NB4 (cell line): ENCODE measurements at regions not wholly inside any gene's neighbourhood (a gene's known extent, or its start where the extent isn't known, plus 50 kb on each side); places are given as distances from the start of the nearest gene placed in this dataset.

Experiments used
- DNase-seq: peaks from one replicate; pipeline ENCODE4 v3.0.0; 2010; ENCODE audit warnings: low read depth
- H3K4me3 ChIP-seq: one replicate; pipeline ENCODE4 v1.5.1; 2011; ENCODE audit warnings: mild to moderate bottlenecking, low read depth, low read length, moderate library complexity
- MYC ChIP-seq: IDR thresholded peaks from 2 replicates; pipeline ENCODE4 v1.6.1; 2011; ENCODE audit warnings: low read depth, low read length
- POLR2A ChIP-seq: IDR thresholded peaks from 2 replicates; pipeline ENCODE4 v1.6.1; 2011; ENCODE audit warnings: mild to moderate bottlenecking; ENCODE audit not compliant: insufficient read length; ENCODE audit errors: extremely low read depth
- TF ChIP-seq, protein P1 (sequence below): IDR thresholded peaks from one replicate; pipeline ENCODE4 v1.5.1; 2012; ENCODE audit warnings: low read depth, low read length
- TF ChIP-seq, protein P2 (sequence below): IDR thresholded peaks from 2 replicates; pipeline ENCODE4 v1.6.1; 2011; ENCODE audit warnings: low read depth, low read length

DNA sequence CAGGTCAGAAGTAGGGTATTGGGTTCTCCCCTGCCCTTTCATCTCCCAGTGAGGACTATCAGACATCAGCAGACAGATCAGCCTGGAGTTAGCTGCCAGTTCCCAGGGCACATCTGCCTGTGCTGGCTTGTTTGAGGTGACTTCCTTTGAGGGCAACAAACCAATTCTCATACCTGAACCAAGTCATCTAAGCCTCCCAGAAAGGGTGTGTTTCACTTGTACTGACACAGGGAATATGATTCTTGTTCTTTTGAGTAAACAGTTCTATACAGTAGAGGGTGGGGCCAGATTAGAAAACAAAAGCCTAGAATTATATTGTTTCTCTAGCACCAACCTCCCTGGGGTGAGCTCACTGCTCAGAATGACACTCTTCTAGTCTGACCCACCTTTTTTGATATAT is 591.9 kb downstream of the SLC4A3 start:
- TF ChIP-seq POLR2A (no peak), MYC (no peak)
- TF ChIP-seq, protein P1, sequence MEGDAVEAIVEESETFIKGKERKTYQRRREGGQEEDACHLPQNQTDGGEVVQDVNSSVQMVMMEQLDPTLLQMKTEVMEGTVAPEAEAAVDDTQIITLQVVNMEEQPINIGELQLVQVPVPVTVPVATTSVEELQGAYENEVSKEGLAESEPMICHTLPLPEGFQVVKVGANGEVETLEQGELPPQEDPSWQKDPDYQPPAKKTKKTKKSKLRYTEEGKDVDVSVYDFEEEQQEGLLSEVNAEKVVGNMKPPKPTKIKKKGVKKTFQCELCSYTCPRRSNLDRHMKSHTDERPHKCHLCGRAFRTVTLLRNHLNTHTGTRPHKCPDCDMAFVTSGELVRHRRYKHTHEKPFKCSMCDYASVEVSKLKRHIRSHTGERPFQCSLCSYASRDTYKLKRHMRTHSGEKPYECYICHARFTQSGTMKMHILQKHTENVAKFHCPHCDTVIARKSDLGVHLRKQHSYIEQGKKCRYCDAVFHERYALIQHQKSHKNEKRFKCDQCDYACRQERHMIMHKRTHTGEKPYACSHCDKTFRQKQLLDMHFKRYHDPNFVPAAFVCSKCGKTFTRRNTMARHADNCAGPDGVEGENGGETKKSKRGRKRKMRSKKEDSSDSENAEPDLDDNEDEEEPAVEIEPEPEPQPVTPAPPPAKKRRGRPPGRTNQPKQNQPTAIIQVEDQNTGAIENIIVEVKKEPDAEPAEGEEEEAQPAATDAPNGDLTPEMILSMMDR = no peak
- TF ChIP-seq, protein P2, sequence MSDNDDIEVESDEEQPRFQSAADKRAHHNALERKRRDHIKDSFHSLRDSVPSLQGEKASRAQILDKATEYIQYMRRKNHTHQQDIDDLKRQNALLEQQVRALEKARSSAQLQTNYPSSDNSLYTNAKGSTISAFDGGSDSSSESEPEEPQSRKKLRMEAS = no peak
- no peak for DNase-seq
- no peak overlapping the region for H3K4me3 ChIP-seq

DNA sequence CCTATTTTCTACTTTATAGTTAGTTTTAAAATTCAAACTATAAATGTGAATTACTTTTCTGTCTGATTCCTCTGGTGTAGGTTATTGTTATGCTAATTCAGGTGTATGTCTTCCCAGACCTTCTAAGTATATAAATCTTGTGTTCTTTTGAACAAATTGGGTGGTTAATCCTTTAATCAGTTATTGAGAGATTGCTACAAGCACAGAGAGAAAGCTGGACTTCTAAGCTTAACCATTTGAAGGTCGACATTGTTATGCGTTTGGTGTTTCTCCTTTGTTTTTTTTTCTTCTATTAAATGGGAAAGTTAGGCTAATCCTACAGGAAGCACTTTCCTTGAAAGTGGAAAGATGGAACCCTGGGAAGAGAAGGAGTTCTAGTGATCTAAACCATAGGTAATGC is 592.6 kb downstream of the SLC4A3 start:
- no peak overlapping the region for H3K4me3 ChIP-seq
- TF ChIP-seq POLR2A = no peak
- TF ChIP-seq, protein P2 = no peak
- no peak for TF ChIP-seq MYC
- TF ChIP-seq, protein P1 = no peak
- no peak for DNase-seq

DNA sequence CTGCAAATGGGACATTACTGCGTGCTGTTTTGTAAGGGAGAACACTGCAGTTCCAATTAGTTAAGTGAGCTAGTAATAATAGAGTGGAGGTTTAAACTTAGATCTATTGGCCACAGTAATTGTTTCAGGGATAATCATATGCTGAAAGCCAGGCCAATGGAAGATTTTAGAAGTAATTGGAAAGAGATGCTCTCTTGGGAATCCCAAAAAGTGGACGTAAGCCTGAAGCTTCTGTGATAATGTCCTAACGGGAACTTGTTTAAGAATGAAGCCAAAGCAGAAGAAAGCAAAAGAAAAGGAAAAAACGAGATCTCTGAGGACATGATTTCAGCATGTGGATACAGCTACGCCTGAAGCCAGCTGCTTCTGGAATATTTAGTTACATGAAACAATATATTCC is 594.6 kb downstream of the SLC4A3 start:
- TF ChIP-seq MYC (no peak), POLR2A (no peak)
- TF ChIP-seq, protein P1 = no peak
- TF ChIP-seq, protein P2 = no peak
- no peak overlapping the region for H3K4me3 ChIP-seq
- DNase-seq = no peak

DNA sequence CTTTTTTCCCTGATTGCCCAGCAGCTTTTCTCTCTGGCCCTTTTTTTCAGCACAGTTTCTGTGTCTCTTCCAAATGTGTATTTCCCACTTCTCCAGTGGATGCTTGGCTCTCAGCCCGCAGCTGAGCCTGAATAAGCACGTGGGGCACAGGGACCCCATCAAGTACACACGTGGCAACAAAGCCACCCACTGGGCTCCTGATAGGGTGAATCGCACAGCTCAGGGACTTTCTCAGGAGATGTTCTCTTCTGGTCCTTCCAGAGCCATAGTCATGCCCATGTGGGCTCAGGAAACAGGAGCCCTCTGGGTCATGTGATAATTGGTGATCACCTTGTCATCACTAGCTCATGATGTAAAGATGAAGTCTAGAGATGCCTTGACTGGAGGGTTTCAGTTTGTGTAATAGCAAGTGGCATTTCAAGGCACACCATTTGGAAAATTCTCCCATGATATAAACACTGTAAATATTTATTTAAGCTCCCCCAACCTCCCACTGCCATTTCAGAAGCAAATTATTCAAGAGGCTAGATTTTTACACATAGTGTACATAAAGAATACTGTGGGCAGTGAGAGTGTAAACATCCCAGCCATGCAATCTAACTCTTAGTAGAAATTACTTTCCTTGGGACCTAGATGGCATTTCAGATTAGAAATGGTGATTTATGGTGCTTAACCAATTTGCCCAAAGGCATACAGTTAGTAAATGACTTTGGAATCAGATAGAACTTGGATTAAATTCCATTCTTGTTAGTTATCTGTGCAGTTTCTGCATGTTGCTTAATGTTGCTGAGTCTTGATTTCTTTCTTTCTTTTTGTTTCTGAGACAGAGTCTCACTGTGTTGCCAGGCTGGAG is 597.5 kb downstream of the SLC4A3 start:
- DNase-seq = no peak
- TF ChIP-seq, protein P1 = no peak
- TF ChIP-seq POLR2A (no peak), MYC (no peak)
- TF ChIP-seq, protein P2 = no peak
- no peak overlapping the region for H3K4me3 ChIP-seq

DNA sequence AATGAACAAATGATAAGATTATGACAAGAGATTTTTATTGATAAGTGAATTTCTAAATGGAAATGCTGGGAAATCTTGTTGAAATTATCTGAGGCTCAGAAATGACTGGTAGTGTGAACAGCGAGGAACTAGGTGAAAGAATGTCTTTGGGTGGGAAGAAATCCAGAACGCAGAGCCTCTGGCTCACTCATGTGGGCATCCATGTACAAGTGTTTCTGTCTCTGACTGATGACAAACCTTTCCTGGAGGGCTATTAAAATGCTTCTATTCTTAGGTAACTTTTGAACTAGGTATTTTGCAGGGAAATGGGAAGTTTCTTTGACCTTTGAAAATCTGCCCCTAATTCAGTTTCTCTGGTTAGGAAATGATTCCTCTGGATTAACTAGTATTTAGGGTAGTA is 598.6 kb downstream of the SLC4A3 start:
- no peak for DNase-seq
- no peak overlapping the region for H3K4me3 ChIP-seq
- TF ChIP-seq, protein P2 = no peak

DNA sequence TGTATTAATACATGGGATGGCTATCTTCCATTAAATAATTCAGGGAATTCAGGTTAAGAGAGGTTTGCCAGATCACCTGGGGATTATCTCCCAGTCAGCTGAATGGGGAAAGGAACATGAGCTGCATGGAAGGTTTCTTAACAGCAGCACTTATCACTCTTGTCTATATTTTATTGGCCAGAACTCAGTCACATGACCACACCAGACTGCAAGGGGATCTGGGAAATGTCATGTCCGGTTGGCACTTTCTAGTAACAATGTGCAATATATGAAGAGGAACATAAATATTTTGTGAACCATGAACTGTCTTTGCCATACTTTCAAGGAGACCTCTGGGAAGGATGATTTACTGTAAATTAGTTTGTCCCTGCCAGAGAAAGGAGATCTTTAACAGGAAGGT is 599.1 kb downstream of the SLC4A3 start:
- TF ChIP-seq POLR2A = no peak
- TF ChIP-seq, protein P1 = no peak
- DNase-seq = no peak
- no peak overlapping the region for H3K4me3 ChIP-seq
